Mammary epithelial cell (primary cell): ENCODE measurements at regions not wholly inside any gene's neighbourhood (a gene's known extent, or its start where the extent isn't known, plus 50 kb on each side); places are given as distances from the start of the nearest gene placed in this dataset.

Experiments used
- CTCF ChIP-seq, 2 donors: IDR thresholded peaks in 1 of 2; conservative IDR thresholded peaks in 1 of 2; 2 replicates each; pipeline ENCODE4 v1.5.1; 2011 to 2012; ENCODE audit warnings: inconsistent platforms in 2 of 2, low read length in 2 of 2, mild to moderate bottlenecking in 2 of 2, control low read depth in 1 of 2, low read depth in 1 of 2; ENCODE audit not compliant: insufficient read depth in 1 of 2; ENCODE audit errors: extremely low read depth in 1 of 2
- EZH2 ChIP-seq: IDR thresholded peaks from 2 replicates; pipeline ENCODE4 v1.6.1; 2012; ENCODE audit warnings: low read length, inconsistent platforms, borderline replicate concordance

GRCh38 chr12:124506145-124506831 lies 61.1 kb downstream of the NCOR2 start:
- no peak for TF ChIP-seq CTCF (conservative IDR thresholded peaks at IDR 0.05 in 1 of 2, IDR thresholded peaks at IDR 0.05 in 1 of 2; ENCODE audit: extremely low read depth in 1 of 2, insufficient read depth in 1 of 2, low read depth in 1 of 2, low read length in 2 of 2)
- TF ChIP-seq EZH2, result no peak
